Endothelial cell of umbilical vein (primary cell): ENCODE measurements at regions not wholly inside any gene's neighbourhood (a gene's known extent, or its start where the extent isn't known, plus 50 kb on each side); places are given as distances from the start of the nearest gene placed in this dataset.

Experiments
- BruUV-seq: library from RNA; stranded (reverse); fragments of 400-500 nt; replicated peaks from 2 replicates; lab custom pipeline; 2021; lab: Mats Ljungman, UMichigan
- CTCF ChIA-PET: fragments of 300-600, 350-600 bp; sonication (Branson Sonifier 250); formaldehyde crosslinking; loops from one replicate; lab custom pipeline; 2021; ENCODE audit warnings: antibody characterized with exemption, inconsistent platforms; lab: Charles Lee
- POLR2A ChIA-PET: fragments of 300-600, 350-600 bp; sonication (Branson Sonifier 250); formaldehyde crosslinking; loops from one replicate; lab custom pipeline; 2021; ENCODE audit warnings: antibody characterized with exemption, inconsistent platforms; lab: Charles Lee
- DNase-seq: peaks from one replicate; pipeline ENCODE4 v3.0.0-alpha.2; 2011; ENCODE audit warnings: low read depth, low spot score
- FAIRE-seq: peaks from 2 replicates; lab custom pipeline; 2011; peaks lifted over from hg19 to GRCh38; lab: Jason Lieb, UNC
- H2AFZ ChIP-seq: 2 replicates; pipeline ENCODE4 v1.6.0; 2012; ENCODE audit warnings: low read depth, low read length, control low read depth, inconsistent platforms
- H3K27ac ChIP-seq: 2 replicates; pipeline ENCODE4 v1.5.1; 2011; ENCODE audit warnings: low read depth, mild to moderate bottlenecking, control low read depth, low read length, moderate library complexity; ENCODE audit not compliant: insufficient read depth
- H3K27me3 ChIP-seq, 2 experiments: 2 replicates each; pipeline versions ENCODE4 v1.6.0 to v1.6.1; 2011; ENCODE audit warnings: low read length in 2 of 2, mixed read lengths in 1 of 2; ENCODE audit not compliant: control insufficient read depth in 2 of 2, insufficient read depth in 2 of 2
- H3K36me3 ChIP-seq, 2 experiments: 2 replicates in 1 of 2; 3 replicates in 1 of 2; pipeline ENCODE4 v1.5.1; 2011; ENCODE audit warnings: low read length in 2 of 2, mild to moderate bottlenecking in 1 of 2, moderate library complexity in 1 of 2; ENCODE audit not compliant: control insufficient read depth in 2 of 2, insufficient read depth in 2 of 2; ENCODE audit errors: extremely low read depth in 1 of 2
- H3K4me1 ChIP-seq: 3 replicates; pipeline ENCODE4 v1.5.1; 2011; ENCODE audit warnings: mild to moderate bottlenecking, low read length; ENCODE audit not compliant: control insufficient read depth, insufficient read depth; ENCODE audit errors: extremely low read depth
- H3K4me2 ChIP-seq: 2 replicates; pipeline ENCODE4 v1.6.1; 2011; ENCODE audit warnings: low read length, control low read depth, mixed read lengths; ENCODE audit not compliant: insufficient read depth
- H3K4me3 ChIP-seq, 3 experiments: fragments of 200-600 bp in 1 of 3; sonication (generic), shearing (Covaris generic) in 1 of 3; replicated peaks in 1 of 3; 2 replicates each; pipeline ENCODE4 v1.5.1; 2011 to 2016; ENCODE audit warnings: control low read depth in 3 of 3, low read length in 3 of 3, mild to moderate bottlenecking in 2 of 3, inconsistent platforms in 1 of 3, low read depth in 1 of 3, moderate library complexity in 1 of 3; ENCODE audit not compliant: insufficient read depth in 1 of 3
- H3K79me2 ChIP-seq: 2 replicates; pipeline ENCODE4 v1.6.0; 2012; ENCODE audit warnings: low read length, inconsistent platforms; ENCODE audit not compliant: control insufficient read depth, insufficient read depth
- H3K9ac ChIP-seq: replicated peaks from 2 replicates; pipeline ENCODE3; 2011; ENCODE audit warnings: low read length, control low read depth; ENCODE audit not compliant: insufficient read depth; ENCODE audit errors: extremely low read depth
- H3K9me1 ChIP-seq: replicated peaks from 3 replicates; pipeline ENCODE4 v1.6.0; 2011; ENCODE audit warnings: mild to moderate bottlenecking, low read length; ENCODE audit not compliant: control insufficient read depth, insufficient read depth; ENCODE audit errors: extremely low read depth
- H3K9me3 ChIP-seq: replicated peaks from 2 replicates; pipeline ENCODE4 v1.5.1; 2012; ENCODE audit warnings: low read length, inconsistent platforms; ENCODE audit not compliant: control insufficient read depth, insufficient read depth
- H4K20me1 ChIP-seq: replicated peaks from 2 replicates; pipeline ENCODE3; 2011; ENCODE audit warnings: mild to moderate bottlenecking, low read length; ENCODE audit not compliant: control insufficient read depth, insufficient read depth; ENCODE audit errors: extremely low read depth
- EZH2 ChIP-seq: IDR thresholded peaks from 2 replicates; pipeline ENCODE4 v1.6.1; 2012; ENCODE audit warnings: borderline replicate concordance, low read depth, mild to moderate bottlenecking, moderate library complexity, low read length, inconsistent platforms; ENCODE audit not compliant: severe bottlenecking
- FOS ChIP-seq: IDR thresholded peaks from 2 replicates; pipeline ENCODE4 v1.6.1; 2011; ENCODE audit warnings: mild to moderate bottlenecking, low read length, moderate library complexity, borderline replicate concordance; ENCODE audit not compliant: insufficient read depth
- GATA2 ChIP-seq: IDR thresholded peaks from 2 replicates; pipeline ENCODE4 v1.7.0; 2011; ENCODE audit warnings: low read depth, mild to moderate bottlenecking, moderate library complexity, mixed read lengths, low read length; ENCODE audit not compliant: insufficient read length, insufficient read depth
- MAX ChIP-seq: IDR thresholded peaks from 2 replicates; pipeline ENCODE4 v1.6.1; 2011; ENCODE audit not compliant: insufficient read depth, insufficient read length
- MYC ChIP-seq: IDR thresholded peaks from one replicate; pipeline ENCODE4 v1.6.1; 2011; ENCODE audit warnings: mild to moderate bottlenecking, low read depth, low read length
- POLR2A ChIP-seq: IDR thresholded peaks from 2 replicates; pipeline ENCODE4 v1.6.1; 2012; ENCODE audit warnings: low read depth, mild to moderate bottlenecking, control low read depth, low read length
- POLR2AphosphoS5 ChIP-seq: IDR thresholded peaks from 2 replicates; pipeline ENCODE4 v1.6.1; 2012; ENCODE audit warnings: low read depth, mild to moderate bottlenecking, control low read depth, low read length, moderate library complexity; ENCODE audit not compliant: insufficient read depth
- dilution Hi-C: fragments of 300-500 bp; cut with MboI; formaldehyde crosslinking; loops from one replicate; pipeline ENCODE4 v1.15.0; 2019; ENCODE audit warnings: low sequenced_read_pairs; ENCODE audit not compliant: extremely low pct_ligation_motif_present
- intact Hi-C: fragments of 100-400 bp; cut with micrococcal nuclease; formaldehyde crosslinking; loops from one replicate; pipeline ENCODE4 v1.10.0; 2022
- TF ChIP-seq, protein P1 (sequence below), 2 donors: IDR thresholded peaks; 1 replicate in 1 of 2; 2 replicates in 1 of 2; pipeline ENCODE4 v1.5.1; 2011; ENCODE audit warnings: low read length in 2 of 2, mild to moderate bottlenecking in 2 of 2, moderate library complexity in 2 of 2, control low read depth in 1 of 2, inconsistent platforms in 1 of 2, low read depth in 1 of 2; ENCODE audit not compliant: insufficient read depth in 1 of 2; ENCODE audit errors: extremely low read depth in 1 of 2

GRCh38 chr1:228811712-228812305 lies 76.5 kb downstream of the RHOU start:
- H2AFZ ChIP-seq: no peak overlapping the region
- ChIA-PET POLR2A (no interaction called here), CTCF (no interaction called here)
- H3K79me2 ChIP-seq: no peaks in the 10 kb centered on the region
- no peaks in the 10 kb centered on the region for H3K36me3 ChIP-seq
- no peaks in the 10 kb centered on the region for H3K4me1 ChIP-seq
- H3K4me3 ChIP-seq: no peak overlapping the region
- DNase-seq (no peak), FAIRE-seq (no peak)
- no peak overlapping the region for H3K4me2 ChIP-seq
- dilution Hi-C loops: no loop called here
- no peak overlapping the region for H3K9ac ChIP-seq
- no peaks in the 10 kb centered on the region for H3K9me3 ChIP-seq
- intact Hi-C loops: no loop called here
- H3K9me1 ChIP-seq: no peaks in the 10 kb centered on the region
- TF ChIP-seq POLR2A (no peak), EZH2 (no peak)
- no peaks in the 10 kb centered on the region for H4K20me1 ChIP-seq
- no TSS peak for BruUV-seq
- H3K27me3 ChIP-seq: no peaks in the 10 kb centered on the region
- no peak overlapping the region for H3K27ac ChIP-seq

- no TSS peak for BruUV-seq
- DNase-seq: no peak
- no peaks in the 10 kb centered on the region for H3K9me1 ChIP-seq
- dilution Hi-C loops (no loop called here), intact Hi-C loops (no loop called here)
- no peak overlapping the region for H2AFZ ChIP-seq
- ChIA-PET CTCF (no interaction called here), POLR2A (no interaction called here)
- H4K20me1 ChIP-seq: no peaks in the 10 kb centered on the region
- H3K9me3 ChIP-seq: no peaks in the 10 kb centered on the region
- no peaks in the 10 kb centered on the region for H3K4me1 ChIP-seq
- no peak for TF ChIP-seq MYC
- no peak for TF ChIP-seq MAX
- TF ChIP-seq FOS: no peak
- no peak for TF ChIP-seq GATA2
- no peak for TF ChIP-seq POLR2A
- TF ChIP-seq, protein P1, sequence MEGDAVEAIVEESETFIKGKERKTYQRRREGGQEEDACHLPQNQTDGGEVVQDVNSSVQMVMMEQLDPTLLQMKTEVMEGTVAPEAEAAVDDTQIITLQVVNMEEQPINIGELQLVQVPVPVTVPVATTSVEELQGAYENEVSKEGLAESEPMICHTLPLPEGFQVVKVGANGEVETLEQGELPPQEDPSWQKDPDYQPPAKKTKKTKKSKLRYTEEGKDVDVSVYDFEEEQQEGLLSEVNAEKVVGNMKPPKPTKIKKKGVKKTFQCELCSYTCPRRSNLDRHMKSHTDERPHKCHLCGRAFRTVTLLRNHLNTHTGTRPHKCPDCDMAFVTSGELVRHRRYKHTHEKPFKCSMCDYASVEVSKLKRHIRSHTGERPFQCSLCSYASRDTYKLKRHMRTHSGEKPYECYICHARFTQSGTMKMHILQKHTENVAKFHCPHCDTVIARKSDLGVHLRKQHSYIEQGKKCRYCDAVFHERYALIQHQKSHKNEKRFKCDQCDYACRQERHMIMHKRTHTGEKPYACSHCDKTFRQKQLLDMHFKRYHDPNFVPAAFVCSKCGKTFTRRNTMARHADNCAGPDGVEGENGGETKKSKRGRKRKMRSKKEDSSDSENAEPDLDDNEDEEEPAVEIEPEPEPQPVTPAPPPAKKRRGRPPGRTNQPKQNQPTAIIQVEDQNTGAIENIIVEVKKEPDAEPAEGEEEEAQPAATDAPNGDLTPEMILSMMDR (IDR thresholded peaks at IDR 0.05; ENCODE audit: extremely low read depth in 1 of 2, insufficient read depth in 1 of 2, low read depth in 1 of 2, low read length in 2 of 2): no peak
- no peak for TF ChIP-seq POLR2AphosphoS5
- H3K4me3 ChIP-seq: no peak overlapping the region
- no peak overlapping the region for H3K9ac ChIP-seq
- no peaks in the 10 kb centered on the region for H3K79me2 ChIP-seq
- no peak for FAIRE-seq
- H3K27ac ChIP-seq: no peak overlapping the region
- H3K36me3 ChIP-seq: no peaks in the 10 kb centered on the region
- H3K27me3 ChIP-seq: no peaks in the 10 kb centered on the region
- H3K4me2 ChIP-seq: no peak overlapping the region
Measured at GRCh38 chr1:228812961-228813360, 77.7 kb downstream of the RHOU start.
